HG03066 (cell line): ENCODE measurements at regions not wholly inside any gene's neighbourhood (a gene's known extent, or its start where the extent isn't known, plus 50 kb on each side); places are given as distances from the start of the nearest gene placed in this dataset.

ENCODE experiments used
- ATAC-seq: cut with Tn5 transposase; IDR thresholded peaks from one replicate; pipeline ENCODE4 v1.9.1; 2021; ENCODE audit warnings: low read depth; ENCODE audit not compliant: unreplicated experiment

DNA sequence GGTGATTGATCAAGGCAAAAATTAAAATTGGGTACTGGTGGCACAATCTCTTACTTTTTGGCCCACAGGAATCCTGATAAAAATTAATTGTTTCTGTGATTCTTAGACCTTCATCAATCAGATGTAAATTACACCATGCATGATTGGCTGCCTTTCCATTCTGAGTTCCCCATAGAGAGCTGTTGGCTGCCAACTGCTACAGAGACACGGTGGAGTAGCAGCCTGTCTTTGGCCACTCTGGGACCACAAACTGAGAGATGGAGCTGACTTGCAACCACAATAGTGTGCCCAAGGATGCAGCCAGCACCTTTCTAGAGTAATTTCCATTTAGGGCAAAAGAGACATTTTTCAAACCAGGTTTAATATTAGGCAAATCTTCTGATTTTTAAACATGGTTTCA, 274.3 kb upstream of the MMS22L start:
- no peak for ATAC-seq

DNA sequence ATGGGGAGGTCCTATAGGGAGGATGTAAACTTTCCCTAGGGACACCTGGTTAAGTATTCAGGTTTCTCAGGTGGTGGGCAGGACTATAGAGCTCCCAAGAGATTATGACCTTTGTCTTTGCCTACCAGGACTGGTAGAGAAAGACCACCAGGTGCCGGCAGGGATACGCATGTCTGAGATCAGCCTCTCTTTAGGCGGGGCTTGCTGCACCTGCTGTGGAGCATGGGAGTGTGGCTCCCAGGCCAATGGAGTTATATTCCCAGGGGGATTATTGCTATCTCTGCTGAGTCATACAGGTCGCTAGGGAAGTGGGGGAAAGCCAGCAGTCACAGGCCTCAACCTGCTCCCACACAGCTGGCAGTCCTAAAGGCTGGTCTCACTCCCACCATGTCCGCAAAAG, 280.5 kb upstream of the MMS22L start:
- ATAC-seq = no peak

DNA sequence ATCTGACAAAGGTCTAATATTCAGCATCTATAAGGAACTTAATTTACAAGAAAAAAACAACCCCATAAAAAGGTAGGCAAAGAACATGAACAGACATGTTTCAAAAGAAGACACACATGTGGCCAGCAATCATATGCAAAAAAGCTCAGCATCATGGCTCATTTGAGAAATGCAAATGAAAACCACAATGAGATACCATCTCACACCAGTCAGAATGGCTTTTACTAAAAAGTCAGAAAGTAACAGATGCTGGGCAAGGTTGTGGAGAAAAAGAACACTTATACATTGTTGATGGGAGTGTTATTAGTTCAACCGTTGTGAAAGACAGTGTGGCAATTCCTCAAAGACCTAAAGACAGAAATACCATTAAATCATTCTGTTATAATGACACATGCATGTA, 289.9 kb upstream of the MMS22L start:
- no peak for ATAC-seq

DNA sequence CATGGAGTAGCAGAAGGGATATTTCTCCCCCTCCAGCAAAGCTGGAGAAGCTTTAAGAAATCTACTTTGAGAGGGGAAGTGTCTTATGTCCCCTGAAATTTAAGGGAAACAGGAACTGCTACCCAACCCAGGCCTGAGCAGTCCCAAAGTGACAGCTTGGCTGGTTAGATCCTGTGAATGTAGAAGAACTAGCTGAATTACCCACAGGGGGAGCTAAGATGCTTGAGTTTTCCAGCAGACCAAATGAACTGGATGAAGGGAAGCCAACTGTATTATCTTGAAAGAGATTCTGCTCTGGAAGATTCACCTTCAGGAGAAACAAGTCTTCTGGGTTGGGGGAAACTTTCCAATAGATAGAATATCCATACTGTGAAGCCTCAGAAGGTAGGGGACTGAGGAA, 303.3 kb upstream of the MMS22L start:
- ATAC-seq = no peak

DNA sequence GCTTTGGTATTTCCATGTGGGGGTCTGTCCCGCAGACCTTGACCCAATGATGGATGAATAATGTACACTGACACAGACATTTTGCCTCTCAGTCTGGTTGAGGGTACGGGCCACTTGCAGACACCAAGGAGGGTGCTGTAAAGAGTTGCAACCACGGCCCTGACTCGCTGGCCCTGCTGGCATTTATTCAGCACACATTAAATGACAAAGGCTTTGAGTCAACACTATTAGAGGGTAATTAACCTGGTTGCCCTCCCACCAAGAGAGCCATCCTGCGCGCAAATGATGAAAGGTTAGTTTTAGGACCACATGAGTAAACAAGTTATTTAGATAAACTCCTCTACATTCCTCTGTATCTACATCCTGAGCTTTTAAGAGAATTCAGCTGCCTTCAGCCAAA, 308.9 kb upstream of the MMS22L start:
- no peak for ATAC-seq

DNA sequence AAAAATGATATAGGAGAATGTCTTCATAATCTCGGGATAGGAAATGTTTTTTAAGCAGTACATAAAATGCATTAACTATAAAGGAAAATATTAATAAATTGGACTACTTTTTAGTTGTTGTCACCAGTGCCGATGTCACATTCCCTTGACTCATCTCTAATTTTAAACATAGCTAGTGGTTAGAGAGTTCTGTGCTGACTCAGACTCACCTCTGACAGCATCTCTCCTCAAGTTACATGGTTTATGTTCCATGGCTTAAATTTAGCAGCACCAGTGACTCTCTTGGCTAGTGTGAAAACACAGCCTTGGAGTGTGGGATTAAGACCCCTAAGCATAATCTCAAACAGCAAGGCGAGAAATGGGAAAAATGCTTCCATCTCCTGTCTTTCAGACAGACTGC, 311.8 kb upstream of the MMS22L start:
- no peak for ATAC-seq

DNA sequence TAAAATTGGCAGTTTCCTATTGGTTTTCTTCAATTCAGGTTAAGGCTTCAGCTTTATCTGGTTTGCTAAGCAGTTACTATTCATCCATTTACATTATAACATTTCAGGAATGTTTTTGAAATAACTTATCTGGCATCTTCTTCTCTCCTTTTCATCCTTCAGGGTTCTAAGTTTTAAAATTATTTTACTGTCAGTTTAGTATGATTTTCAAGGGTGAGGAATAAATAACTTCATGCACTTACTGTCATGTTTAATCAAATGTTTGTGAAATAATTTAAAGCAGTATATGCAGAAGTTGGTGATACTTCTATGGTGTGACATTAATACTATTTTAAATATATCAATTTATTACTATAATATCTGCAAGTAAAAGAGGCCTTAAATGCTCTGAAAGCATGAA, 338.1 kb upstream of the MMS22L start:
- ATAC-seq = no peak

DNA sequence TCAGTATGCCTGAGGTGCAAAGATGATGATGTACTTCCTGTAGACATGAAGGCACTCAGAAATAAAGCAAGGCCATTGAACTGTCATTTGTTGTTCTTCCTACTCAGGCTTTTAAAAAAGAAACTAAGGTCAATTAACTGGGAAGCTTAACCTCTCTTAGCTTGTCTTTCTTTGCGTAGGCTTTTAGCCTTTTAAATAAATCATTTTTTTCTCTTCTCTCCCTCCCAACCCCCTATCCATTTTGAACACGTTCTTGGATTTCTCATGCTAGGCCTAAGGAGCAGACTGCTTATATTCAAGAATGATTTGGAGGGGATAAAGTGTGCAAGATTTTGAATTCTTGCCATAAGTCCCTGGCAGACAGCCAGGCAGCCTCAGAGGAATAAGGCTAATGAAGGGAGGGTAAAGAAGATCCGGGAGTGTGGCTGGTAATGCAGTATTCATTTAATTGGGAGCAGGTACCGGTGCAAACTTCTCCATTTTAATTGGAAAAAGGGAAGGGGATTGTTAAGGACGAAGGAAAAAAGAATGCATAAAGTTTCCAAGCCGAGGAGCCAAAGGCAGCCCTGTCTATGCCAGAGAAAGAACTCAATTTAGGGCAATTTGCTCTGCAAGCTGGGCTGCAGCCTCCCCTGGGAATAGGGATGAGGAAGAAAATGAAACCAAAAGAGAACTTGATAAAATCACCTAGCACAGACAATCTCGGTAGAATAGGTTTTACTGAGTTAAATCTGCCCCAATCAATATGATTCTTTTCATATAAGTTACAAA, 343.8 kb upstream of the MMS22L start:
- no peak for ATAC-seq

DNA sequence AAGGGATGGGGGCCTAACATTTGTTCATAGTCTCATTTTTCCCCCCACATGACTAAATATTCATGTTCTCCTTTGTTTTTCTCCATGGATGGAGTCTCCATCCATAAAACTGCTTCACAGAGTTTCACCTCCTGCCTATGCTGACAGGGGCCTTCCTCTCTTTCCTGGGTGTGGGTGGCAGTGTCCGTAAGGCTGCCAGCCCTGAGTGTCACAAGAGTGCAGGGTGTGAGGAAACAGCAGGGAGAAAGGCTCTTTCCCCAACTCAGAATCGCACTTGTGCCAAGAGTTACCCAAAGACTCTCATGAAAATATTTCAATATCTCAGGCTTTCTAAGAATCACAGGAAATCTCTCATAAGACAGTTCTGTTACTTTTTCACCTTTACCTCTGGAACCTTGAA, 346.2 kb upstream of the MMS22L start:
- no peak for ATAC-seq

DNA sequence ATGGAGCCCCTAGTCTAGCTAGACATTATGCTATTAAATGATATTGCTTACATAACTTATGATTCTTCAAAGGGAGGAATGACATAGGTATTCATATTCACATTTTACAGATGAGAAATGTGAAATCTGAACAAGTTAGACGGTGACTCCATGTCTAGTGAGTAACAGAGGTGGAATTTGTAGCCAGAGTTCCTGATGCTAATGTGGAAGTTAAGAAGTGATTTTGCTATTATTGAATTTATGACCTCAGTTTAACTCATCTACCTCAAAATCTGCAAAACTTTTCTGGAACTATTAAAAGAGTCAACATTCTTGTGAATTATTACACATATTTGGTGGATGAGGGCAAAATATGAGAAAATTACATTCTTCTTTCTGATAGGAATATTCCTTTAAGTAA, 347.6 kb upstream of the MMS22L start:
- no peak for ATAC-seq

DNA sequence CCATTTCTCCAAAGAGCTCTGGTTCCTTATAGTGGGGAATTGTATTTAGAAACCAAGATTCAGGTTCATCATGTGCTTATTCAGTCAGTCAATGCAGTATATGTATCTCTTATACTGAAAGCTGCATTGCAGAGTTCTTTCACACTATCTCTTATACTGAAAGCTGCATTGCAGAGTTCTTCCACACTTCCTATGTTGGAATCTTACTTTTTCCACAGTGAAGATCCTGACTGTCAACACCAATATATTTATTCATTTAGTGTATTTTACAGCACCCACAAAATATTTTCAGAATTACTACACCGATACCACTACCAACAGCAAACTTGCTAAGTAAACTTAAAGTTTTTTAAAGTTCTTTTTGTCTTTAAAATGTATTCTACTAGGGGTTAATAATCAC, 349.3 kb upstream of the MMS22L start:
- no peak for ATAC-seq

DNA sequence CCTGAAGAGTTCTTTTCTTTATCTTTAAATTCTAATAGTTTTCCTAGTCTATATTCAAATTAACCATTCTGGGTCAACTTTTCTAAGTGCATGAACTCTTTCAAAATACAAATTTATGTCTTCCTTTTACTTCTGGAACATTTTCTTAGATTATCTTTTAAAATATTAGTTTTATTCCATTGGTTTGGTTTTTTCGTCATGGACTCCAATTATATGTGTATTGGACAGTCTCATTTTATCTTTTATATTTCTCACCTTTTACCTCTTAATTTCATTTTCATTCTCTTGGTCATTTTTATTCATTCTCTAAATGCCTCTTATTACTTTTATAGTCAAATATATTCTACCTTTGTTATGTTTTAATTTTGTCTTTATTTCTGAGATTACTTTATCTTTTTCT, 356.7 kb upstream of the MMS22L start:
- no peak for ATAC-seq

DNA sequence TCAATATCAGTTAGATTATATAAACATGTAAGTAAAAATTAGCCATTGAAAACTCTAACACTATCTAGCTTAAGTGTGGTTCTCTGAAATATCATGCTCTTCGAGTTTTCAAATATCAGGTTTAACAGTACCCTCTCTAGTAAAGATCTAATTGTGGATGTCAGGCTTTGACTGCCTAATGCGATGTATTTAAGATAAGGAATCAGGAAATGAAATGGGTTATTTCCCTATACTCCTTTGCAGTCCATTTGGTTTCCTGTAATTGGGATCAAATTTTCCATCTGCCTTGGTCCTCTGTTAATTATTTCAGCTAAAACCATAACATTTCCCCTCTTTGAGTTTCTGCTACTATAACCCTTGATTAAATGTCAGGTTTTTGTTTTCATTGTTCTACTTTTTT, 361.3 kb upstream of the MMS22L start:
- ATAC-seq = no peak

DNA sequence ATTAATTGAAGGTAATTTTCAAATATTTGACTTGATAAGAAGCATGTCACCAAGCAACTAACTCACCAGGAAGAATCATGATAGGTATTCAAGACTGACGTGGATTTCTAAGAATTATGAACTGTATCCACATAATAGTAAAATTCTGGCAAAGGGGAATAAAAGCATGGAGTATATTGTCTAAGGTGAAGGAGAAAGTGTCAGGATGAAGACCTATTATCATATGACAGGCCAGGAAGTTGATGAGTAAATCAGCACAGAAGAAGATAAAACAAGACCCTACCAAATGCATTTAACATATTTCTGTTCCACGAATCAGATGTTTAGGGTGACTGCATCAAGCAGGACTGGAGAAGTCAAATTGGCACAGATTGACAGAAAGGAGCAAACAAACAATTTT, 362.7 kb upstream of the MMS22L start:
- ATAC-seq = no peak

DNA sequence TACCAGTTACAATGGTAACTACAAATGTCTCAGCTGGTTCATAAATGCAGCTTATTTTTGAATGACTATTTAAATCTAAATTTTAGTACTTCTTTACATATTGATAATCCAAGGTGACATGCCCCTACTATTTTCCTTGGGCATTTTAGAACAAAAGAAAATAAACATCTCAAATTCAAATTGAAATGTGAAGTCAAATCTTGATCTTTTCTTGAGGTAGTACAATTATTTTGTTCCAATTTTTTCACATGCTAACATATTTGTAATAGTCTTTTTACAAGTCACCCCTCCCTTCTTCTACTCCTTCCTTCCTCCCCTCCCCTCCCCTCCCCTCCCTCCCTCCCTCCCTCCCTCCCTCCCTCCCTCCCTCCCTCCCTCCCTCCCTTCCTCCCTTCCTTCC, 370.1 kb upstream of the MMS22L start:
- ATAC-seq = no peak

DNA sequence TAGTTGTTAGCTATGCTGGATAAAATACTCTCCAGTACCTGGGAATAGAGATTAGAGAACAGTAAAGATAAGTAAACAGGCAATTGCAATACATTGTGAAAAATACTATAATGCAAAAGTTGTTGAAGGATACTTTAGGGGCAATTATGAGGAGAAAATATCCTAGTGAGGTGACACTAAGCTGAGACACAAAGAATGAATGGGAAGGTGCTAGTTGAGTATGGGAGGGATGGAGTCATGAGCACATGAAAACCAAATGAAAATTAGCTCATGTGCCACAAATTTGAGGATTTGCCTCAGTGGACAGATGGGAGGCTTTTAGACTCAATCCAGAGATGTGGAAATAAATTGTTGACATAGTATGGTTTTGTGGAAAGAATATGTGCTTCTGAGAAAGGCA, 370.5 kb upstream of the MMS22L start:
- no peak for ATAC-seq

DNA sequence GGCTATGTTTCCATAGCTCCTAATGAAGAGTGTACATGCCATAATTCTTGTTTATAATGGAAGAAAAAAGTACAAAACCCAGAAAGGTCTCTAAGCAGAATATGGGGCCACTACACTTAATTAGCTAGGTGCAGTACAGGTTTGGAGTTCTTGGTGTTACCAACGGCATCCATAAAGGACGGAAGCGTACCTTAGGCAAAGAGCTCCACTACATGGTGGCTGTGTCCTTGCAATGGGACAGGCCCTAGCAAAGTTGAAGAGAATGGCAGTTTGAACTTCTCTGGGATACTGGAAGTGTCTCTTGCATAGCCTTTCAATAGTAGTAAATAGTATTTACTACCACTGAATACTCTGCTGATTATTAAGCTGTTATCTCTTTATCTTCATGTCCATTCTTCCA, 371.7 kb upstream of the MMS22L start:
- ATAC-seq = no peak

DNA sequence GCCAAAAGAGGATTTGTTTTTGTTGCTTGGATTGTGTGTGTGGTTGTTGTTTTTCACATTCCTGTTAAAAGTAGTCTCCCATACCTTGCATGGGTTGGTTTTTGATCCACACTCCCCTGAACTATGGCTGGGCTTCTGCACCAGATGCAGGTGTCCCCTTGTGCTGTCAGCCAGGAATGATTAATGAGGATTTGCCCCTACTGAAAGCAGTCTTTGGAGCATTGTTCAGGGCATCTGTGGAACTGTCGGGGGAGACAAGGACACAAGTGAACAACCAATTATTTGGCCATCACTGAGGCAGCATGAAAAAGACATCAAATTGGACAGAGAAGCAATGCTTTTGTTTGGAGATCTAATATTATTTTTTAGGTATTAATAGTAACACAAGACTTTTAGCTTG, 373.2 kb upstream of the MMS22L start:
- no peak for ATAC-seq

DNA sequence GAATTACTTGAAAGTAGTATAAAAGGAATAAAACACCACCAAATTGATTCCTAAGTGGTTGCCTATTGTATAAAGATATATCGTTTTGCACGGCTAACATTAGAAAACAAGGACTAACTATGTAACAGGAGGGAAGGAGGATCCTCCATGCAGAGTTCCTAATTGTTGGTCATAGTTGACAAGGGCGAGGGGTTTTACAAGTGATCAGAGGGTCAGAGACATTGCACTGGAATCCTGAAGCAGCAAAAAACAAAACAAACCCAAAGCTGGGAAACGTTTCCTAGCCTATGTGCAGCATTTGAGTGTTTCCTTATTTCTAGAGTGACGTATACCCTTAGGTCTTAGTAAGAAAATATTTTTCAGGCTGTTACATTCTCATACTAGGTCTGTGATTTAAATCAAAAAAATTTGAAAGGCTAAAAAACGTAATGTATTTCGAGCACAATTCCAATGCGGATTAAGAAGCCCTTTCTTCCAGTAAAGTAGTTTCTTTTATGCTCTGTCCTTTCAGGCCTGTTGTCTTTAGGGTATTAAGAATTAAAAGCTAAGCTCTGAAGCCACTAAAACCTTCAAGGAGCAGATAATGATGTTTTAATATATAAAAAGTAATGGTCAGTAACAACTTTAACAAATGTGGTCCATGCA, 373.8 kb upstream of the MMS22L start:
- ATAC-seq = no peak

DNA sequence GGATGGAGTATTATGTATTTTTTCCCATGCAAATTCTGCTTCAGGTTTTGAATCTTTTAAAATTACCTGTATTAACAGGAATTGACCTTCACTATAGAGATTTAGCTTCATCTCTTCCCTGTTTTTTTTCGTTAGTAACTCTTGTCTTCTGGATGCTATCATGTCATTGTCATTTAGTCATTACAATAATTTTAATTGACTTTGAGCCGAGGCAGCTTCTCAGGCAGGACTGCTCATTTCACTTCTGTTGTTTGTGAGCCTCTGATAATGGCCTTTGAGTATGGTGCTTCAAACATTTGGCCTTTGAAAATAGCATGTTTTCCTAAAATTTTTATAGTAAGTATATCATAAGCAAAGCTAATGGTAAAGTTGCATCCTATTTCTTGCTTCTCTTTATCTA, 375.1 kb upstream of the MMS22L start:
- no peak for ATAC-seq

DNA sequence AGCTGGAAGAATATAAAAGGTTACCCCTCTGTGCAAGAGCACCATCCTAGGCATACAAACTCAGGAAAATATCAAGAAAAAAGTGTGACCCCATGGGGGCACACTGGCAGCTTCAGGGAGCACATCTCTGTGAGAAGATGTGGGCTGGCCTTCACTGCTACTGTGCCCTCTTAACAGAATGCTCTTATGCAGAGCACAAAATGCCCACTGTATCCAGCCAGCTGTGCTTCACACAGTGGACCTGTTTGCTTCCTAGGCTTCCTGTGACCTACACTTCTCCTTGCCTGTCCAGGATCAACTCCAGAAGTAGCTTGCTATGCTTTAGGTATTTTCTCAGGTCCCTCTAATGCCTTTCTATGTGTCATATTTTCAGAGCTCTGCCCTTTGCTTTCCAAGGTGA, 380.2 kb upstream of the MMS22L start:
- ATAC-seq = no peak

DNA sequence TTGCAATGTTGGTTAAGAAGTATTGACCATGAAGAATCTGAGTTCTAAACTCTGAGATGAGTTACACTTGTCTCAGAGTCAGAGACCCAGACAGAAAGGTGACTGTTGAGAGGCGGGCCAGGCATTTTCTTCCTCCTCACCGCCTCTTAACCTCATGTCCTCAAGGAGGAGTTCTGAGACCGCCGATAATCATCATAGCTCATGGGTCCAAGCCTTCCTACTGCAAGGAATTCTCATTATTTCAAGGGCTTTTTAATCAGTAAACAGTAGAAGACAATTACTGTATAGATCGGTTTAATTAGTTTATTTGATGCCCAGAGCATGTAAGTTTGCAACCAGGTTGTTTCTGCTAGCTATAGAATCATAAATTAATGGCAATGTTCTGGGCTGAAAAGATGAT, 382.4 kb upstream of the MMS22L start:
- ATAC-seq = no peak

DNA sequence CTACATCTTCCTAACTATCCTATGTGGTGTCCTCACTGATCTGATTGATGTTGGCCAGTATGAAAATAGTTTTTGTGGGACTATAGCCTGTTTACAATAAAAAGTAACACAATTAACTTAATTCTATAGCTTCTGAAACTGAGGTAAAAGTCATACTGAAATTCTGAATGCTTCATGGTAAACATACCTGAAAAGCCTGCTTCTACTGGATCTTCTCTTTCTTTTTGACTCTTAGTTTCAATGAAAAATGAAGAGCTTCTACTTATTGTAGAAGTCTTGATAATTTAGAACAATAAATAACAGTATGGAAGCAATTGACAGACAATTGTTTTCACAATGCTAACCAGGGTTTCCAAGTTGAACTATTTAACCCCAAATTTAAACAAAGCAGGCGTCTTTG, 383.9 kb upstream of the MMS22L start:
- ATAC-seq = no peak
